ENCODE measurements at regions not wholly inside any gene's neighbourhood (a gene's known extent, or its start where the extent isn't known, plus 50 kb on each side); places are given as distances from the start of the nearest gene placed in this dataset.

DNA sequence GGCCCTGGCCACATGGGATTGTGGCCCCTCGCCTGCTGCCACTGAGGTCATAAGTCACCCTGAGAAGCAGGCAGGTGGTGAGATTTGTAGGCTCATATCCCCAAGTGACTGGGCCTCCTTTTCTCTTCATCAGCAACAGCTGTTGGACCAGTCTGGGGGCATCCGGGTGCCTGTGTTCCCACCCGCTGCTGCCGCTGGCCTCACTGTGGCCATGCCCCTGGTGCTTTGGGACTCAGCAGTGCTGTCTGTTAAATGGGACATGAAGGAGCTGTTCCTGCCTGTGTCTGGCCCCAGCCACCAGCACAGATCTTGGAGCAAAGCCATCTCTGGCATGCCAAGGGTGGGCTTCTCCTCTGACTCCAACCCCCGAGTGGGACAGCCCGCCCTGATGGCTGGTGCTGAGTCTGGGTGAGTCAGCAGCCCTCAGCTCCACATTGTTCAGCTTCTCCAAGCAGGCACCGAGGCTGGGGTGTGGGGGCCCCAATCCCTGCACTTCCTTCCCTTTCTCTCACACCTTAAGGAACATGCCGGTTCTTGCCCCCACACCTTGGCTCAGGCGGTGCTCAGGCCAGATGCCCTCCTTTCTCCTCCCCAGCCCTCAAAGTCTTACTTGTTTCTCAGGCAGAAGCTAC lies 207.9 kb downstream of the GLI2 start:
- H3K4me1 Mint-ChIP-seq (ENCODE audit: low read depth, unreplicated experiment): peaks cover 15% of the 10 kb centered on the region
- H3K4me3 Mint-ChIP-seq (ENCODE audit: unreplicated experiment): no peak overlapping the region
- H3K9me3 Mint-ChIP-seq (ENCODE audit: unreplicated experiment): peaks cover 10% of the 10 kb centered on the region
- no peak overlapping the region for H3K27ac Mint-ChIP-seq (ENCODE audit: unreplicated experiment)
- no peak for DNase-seq
- TF ChIP-seq, protein P1, sequence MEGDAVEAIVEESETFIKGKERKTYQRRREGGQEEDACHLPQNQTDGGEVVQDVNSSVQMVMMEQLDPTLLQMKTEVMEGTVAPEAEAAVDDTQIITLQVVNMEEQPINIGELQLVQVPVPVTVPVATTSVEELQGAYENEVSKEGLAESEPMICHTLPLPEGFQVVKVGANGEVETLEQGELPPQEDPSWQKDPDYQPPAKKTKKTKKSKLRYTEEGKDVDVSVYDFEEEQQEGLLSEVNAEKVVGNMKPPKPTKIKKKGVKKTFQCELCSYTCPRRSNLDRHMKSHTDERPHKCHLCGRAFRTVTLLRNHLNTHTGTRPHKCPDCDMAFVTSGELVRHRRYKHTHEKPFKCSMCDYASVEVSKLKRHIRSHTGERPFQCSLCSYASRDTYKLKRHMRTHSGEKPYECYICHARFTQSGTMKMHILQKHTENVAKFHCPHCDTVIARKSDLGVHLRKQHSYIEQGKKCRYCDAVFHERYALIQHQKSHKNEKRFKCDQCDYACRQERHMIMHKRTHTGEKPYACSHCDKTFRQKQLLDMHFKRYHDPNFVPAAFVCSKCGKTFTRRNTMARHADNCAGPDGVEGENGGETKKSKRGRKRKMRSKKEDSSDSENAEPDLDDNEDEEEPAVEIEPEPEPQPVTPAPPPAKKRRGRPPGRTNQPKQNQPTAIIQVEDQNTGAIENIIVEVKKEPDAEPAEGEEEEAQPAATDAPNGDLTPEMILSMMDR (IDR thresholded peaks at IDR 0.05; ENCODE audit: partially characterized antibody, unreplicated experiment): no peak
- peaks cover 6% of the 10 kb centered on the region for H3K36me3 Mint-ChIP-seq (ENCODE audit: unreplicated experiment)
- H3K27me3 Mint-ChIP-seq (ENCODE audit: unreplicated experiment): peaks cover 6% of the 10 kb centered on the region

DNA sequence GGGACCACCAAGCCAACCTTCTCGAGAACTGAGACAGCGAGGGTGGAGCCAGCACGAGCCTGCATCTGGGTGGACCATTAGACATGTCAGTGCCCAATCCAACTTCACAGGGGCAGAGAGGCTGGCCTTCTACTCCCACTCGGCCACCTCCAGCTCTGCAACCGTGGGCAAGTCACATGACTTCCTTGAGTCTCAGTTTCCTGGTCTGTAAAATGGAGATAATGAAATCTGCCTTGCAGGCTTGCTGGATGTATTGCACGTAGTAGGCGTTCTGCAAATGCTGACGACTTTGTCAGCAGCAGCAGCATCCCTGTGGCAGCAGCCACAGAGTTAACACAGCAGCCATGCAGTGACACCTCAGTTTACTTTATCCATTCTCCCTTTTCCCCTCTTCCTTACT lies 208.9 kb downstream of the GLI2 start:
- H3K9me3 Mint-ChIP-seq (ENCODE audit: unreplicated experiment): peaks cover 13% of the 10 kb centered on the region
- H3K4me3 Mint-ChIP-seq (ENCODE audit: unreplicated experiment): no peak overlapping the region
- peaks cover 8% of the 10 kb centered on the region for H3K27me3 Mint-ChIP-seq (ENCODE audit: unreplicated experiment)
- peaks cover 13% of the 10 kb centered on the region for H3K4me1 Mint-ChIP-seq (ENCODE audit: low read depth, unreplicated experiment)
- no peak overlapping the region for H3K27ac Mint-ChIP-seq (ENCODE audit: unreplicated experiment)
- no peak for DNase-seq
- TF ChIP-seq, protein P1 (IDR thresholded peaks at IDR 0.05; ENCODE audit: partially characterized antibody, unreplicated experiment): no peak
- peaks cover 6% of the 10 kb centered on the region for H3K36me3 Mint-ChIP-seq (ENCODE audit: unreplicated experiment)

DNA sequence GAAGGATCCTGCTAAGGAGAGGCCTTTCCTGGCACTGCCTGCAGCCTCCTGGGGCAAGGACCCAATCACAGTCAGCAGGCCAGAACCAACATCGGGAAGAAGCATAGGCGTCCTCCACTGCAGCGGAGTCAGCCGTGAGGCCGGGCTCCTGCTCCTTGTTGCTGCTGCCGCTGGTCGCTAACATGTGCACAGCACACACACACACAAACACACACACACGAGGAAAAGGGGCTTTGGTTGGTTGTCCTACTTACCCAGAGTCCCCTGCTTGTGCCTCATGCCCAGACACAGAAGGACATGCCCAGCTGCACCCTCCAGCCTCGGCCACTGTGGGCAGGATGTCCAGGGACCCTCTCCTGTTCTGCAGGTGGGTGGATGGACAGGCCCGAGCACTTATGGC lies 209.4 kb downstream of the GLI2 start:
- no peak overlapping the region for H3K4me3 Mint-ChIP-seq (ENCODE audit: unreplicated experiment)
- DNase-seq: no peak
- TF ChIP-seq, protein P1 (IDR thresholded peaks at IDR 0.05; ENCODE audit: partially characterized antibody, unreplicated experiment): no peak
- H3K27me3 Mint-ChIP-seq (ENCODE audit: unreplicated experiment): peaks cover 8% of the 10 kb centered on the region
- H3K4me1 Mint-ChIP-seq (ENCODE audit: low read depth, unreplicated experiment): peaks cover 13% of the 10 kb centered on the region
- H3K36me3 Mint-ChIP-seq (ENCODE audit: unreplicated experiment): peaks cover 6% of the 10 kb centered on the region
- H3K27ac Mint-ChIP-seq (ENCODE audit: unreplicated experiment): no peak overlapping the region
- peaks cover 13% of the 10 kb centered on the region for H3K9me3 Mint-ChIP-seq (ENCODE audit: unreplicated experiment)

DNA sequence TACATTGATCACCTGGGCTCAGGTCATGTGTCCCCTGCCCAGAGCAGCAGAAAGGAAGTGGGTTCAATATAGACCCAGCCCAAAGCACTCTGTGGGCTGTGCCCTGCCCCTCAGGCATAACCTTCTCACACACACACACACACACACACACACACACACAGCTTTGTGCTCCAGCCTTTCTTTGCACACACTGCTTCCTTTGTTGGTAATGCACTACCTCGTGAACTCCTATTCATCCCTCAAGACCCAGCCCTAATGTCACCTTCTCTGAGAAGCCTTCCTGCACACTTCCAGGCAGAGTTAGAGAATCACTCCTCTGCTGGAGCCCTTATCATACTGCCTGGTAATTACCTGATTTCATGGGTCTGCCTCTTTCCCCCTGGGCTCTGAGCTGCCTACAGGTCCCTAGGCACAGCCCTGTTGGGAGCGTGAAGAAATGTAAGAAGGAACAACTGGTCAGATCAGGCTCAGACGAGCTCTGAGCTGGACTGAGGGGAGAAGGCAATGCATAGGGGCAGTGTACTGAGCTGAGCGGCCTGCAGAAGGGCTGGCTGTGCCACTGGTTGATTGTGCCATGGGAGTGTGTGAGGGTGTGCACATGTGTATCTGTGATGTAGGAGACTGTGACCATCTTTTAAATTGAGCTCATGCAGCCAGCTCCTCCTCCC lies 210.3 kb downstream of the GLI2 start:
- Mint-ChIP-seq H3K27me3 (ENCODE audit: unreplicated experiment) (peaks cover 14% of the 10 kb centered on the region), H3K4me1 (ENCODE audit: low read depth, unreplicated experiment) (peaks cover 12% of the 10 kb centered on the region), H3K4me3 (ENCODE audit: unreplicated experiment) (no peak overlapping the region), H3K27ac (ENCODE audit: unreplicated experiment) (no peak overlapping the region), H3K9me3 (ENCODE audit: unreplicated experiment) (peaks cover 16% of the 10 kb centered on the region), H3K36me3 (ENCODE audit: unreplicated experiment) (peaks cover 6% of the 10 kb centered on the region)
- DNase-seq: no peak
- TF ChIP-seq, protein P1 (IDR thresholded peaks at IDR 0.05; ENCODE audit: partially characterized antibody, unreplicated experiment): no peak

DNA sequence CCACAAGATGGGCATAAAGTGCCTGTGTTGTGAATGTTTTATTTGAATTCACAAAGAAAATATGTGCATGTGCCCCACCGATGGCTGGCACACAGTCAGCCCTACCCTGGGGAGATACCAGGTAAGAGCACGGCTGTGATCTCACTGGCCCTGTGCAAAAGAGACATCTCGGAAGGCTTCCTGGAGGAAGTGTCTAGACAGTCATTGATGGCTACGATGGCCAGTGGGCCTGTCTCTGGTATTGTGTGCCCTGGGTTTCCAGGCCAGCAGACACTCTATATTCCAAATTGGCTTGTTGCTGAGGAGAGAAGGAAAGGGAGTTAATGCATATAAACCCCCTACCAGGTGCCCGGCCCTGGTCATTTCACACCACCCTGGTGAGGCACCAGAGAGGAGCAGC lies 211.7 kb downstream of the GLI2 start:
- Mint-ChIP-seq H3K36me3 (ENCODE audit: unreplicated experiment) (peaks cover 6% of the 10 kb centered on the region), H3K27ac (ENCODE audit: unreplicated experiment) (no peak overlapping the region), H3K27me3 (ENCODE audit: unreplicated experiment) (peaks cover 14% of the 10 kb centered on the region), H3K9me3 (ENCODE audit: unreplicated experiment) (peaks cover 15% of the 10 kb centered on the region), H3K4me3 (ENCODE audit: unreplicated experiment) (no peak overlapping the region), H3K4me1 (ENCODE audit: low read depth, unreplicated experiment) (peaks cover 11% of the 10 kb centered on the region)
- DNase-seq: no peak
- TF ChIP-seq, protein P1 (IDR thresholded peaks at IDR 0.05; ENCODE audit: partially characterized antibody, unreplicated experiment): no peak
